Fibroblast of lung (primary cell): ENCODE measurements at regions not wholly inside any gene's neighbourhood (a gene's known extent, or its start where the extent isn't known, plus 50 kb on each side); places are given as distances from the start of the nearest gene placed in this dataset.

Experiments
- CTCF ChIP-seq, 2 donors: IDR thresholded peaks in 1 of 2; conservative IDR thresholded peaks in 1 of 2; 1 replicate in 1 of 2; 2 replicates in 1 of 2; pipeline ENCODE4 v1.5.1; 2011 to 2012; ENCODE audit warnings: low read length in 2 of 2, control low read depth in 1 of 2, inconsistent platforms in 1 of 2, low read depth in 1 of 2, mild to moderate bottlenecking in 1 of 2
- EZH2 ChIP-seq: IDR thresholded peaks from 2 replicates; pipeline ENCODE4 v1.5.1; 2012; ENCODE audit warnings: low read length, control low read depth, mild to moderate bottlenecking; ENCODE audit errors: missing control alignments

DNA sequence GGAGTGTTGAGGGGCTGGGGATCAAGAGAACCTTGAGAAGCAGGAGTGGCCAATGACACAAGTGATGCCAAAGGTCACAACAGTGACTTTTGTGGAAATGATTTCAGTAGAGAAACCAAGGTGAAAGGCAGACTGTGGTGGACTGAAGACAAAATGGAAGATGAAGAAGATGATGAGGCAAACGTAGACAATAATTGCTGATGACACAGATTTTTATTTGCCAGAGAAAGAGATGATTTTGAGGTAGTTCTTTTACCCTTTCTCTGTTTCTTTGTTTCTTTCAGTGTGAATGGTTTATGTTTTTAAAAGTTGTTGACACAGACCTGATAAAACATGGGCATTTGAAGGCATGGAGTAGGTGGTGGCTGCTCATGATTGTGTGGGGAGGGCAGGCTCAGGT, 121.0 kb upstream of the ARGLU1 start:
- TF ChIP-seq EZH2 (no peak), CTCF (conservative IDR thresholded peaks at IDR 0.05 in 1 of 2, IDR thresholded peaks at IDR 0.05 in 1 of 2; ENCODE audit: low read depth in 1 of 2, low read length in 2 of 2) (no peak)
